HG02981 (cell line): ENCODE measurements at regions not wholly inside any gene's neighbourhood (a gene's known extent, or its start where the extent isn't known, plus 50 kb on each side); places are given as distances from the start of the nearest gene placed in this dataset.

Source experiments
- ATAC-seq: cut with Tn5 transposase; IDR thresholded peaks from one replicate; pipeline ENCODE4 v1.9.1; 2021; ENCODE audit warnings: mild to moderate bottlenecking, moderate library complexity; ENCODE audit not compliant: unreplicated experiment

DNA sequence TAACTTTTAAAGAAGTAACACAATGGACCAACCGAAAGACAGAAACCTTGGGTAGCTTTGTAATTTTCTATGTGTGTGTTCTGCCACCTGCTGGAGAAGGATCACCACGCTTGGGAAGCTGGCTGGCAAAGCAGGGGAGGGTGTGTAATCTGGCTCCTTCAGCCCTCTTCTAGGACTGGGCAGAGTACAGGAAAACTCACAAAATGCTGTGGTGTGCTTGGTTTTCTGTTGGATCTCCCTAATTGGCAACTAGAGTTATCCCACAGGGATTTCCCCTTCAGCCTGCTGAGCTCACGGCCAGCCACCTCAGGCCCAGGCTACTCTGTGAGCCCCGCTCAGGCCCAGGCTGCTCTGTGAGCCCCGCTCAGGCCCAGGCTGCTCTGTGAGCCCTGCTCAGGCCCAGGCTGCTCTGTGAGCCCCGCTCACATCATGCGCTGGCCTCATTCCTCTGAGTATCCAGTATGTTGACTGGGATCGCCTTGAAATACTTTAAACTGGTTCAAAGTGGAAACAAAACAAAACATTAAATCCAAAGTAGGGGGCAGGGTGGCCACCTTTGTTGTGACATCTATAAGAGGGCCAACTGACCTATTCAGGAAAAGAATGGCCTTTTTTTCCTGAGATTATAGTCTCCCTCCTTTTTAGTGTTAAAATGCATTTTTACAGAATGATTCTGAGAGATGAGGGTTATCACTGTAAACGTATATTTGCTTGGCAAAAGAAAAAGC is 52.0 kb upstream of the RNU6-8 start:
- no peak for ATAC-seq

DNA sequence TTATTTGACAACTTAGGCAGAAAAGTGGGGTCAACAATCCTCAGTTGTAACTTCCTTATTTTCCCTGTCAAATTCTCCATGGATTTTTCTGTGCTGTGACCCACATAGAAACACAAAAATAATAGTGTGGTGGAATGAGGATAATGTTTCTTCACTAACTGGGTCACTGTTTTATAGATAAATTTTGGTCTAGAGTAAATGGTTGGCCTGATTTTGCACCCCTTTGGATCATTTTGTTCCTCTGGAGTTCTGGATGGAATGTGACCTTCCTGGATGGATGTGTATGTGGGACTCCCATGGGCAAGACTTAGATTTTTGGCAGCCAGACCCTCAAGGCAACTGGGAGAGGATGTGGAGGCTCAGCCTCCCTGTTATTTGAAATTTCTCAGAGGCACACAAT is 52.7 kb upstream of the RNU6-8 start:
- no peak for ATAC-seq

DNA sequence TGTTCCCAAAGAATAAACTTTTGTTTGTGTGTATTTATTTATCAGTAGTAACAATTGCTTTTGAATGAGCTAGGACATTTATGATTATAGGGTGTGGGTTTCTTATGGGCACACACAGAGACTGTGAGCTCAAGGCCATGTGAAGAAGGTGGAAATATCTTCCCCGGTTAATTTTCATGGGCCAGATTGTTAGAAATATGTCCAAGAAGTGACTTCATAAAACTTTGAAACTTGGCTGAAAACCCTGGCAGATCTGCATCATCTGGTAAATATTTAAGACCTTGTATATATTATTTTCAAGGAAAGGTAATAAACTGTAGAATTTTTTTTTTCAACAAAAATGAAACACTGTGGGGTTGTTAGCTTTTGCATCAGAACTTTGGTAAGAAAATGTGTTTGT is 53.5 kb upstream of the RNU6-8 start:
- no peak for ATAC-seq

DNA sequence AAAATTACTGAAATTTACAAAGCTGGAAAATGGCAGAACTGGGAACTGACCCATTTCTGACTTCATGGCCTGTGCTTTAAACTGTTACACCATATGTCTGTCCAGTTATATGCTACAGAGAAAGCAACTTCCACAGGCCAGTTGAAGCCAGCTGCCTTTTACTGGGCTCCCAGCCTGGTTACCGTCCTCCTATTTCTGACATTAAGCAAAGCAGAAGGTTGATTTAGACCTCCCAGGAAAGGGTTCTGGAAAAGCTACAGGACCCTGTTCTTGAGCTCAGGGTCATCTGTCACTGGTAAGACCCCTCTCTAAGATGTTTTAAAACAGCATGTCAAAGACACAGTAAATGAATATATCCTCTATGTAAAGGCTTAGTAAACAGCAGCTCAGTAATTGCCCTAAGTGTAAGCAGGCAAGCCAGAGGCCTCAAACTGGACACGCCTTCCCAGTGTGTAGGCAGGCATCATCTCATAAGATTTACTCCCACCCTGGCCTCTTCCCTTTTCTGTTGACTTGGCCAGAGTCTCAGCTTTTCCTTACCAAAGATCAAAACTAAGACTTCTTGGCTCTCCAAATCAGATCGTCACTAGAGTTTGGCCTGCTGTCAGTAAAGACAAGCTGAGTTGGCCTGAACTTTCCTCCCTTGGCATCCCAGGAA is 55.4 kb upstream of the RNU6-8 start:
- no peak for ATAC-seq

DNA sequence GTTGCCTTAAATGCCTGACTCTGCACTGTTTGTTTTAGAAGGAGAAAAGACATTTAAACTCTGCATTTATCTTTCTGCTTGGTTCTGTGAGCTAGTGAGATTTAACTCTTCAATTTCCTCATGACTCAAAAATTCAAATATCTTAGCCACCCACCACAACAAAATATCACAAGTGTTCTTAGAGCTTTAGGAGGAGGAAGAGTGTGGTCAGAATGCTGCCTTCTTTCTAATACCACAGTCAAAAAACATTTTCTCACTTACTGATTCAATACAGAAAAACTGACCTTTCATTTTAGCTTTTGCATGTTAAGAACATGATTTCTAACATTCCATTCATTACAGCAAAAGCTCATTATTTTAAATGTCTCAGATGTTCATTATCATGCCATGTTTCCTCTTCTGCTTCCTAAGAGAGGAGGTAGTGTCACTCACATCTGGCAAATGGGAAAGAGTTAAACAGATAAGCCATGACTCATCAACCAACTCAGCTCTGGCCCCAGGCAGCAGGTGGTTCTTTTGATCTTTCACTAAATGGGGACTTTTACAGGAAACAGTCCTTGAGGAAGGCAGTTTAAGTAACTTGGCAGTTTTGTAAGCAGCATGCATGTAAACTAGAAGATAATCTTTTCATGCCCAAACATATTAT is 56.4 kb upstream of the RNU6-8 start:
- ATAC-seq = peak; percentile 87

DNA sequence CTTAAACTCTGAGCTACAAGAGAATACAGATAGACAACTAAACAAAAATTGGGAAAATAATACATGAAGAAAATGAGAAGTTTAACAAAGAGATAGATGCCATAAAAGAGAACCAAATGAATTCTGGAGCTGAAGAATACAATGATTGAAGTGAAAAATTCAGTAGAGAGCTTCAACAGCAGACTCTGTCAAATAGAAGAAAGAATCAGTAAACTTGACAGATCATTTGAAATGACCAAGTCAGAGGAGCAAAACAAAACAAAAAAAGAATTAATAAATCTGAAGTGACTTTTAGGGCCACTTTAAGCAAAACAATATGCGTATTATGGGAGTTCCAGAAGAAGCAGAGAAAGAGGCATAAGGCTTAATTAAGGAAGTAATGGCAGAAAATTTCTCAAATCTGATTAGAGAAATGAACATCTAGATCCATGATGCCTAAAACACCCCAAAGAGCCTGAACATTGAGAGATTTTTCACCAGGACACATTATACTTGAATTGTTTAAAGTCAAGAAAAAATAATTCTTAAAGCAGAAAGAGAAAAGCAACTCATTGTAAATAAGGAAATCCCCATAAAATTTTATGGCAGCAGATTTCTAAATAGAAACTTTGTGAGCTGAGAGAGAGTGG is 61.0 kb upstream of the RNU6-8 start:
- ATAC-seq = no peak

DNA sequence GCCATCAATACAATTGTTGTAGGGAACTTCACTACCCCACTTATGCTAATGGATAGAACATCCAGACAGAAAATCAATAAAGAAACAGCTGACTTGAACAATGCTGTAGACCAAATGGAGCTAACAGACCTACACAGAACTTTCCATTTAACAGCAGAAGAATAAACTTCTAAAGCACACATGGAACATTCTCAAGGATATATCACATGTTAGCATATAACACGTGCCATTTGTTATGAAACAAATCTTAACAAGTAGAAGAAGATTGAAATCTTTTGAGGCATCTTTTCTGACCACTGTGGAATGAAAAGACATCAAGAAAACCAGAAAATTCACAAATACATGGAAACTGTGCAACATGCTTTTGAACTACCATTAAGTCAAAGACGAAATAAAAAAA is 62.5 kb upstream of the RNU6-8 start:
- ATAC-seq = no peak

DNA sequence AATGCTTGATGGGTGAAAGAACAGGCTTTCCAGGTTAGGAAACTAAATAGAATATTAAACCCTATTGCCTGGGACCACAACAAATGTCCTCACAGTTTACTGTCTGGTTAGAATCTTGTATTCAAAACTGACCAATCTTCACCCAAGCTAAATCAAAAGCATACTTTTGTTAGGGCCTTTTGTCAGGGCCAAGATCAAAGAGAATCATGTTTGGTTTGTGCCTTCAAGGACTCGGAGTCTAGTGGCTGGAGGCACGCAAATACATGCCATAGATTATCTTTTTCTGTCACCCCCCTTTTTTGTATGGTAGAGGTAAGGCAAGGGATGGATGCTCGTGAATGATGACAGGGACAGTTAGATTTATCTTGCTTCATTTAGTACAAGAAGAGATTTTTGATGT is 51.1 kb upstream of the AKAP6 start:
- ATAC-seq = no peak
